ENCODE measurements at regions not wholly inside any gene's neighbourhood (a gene's known extent, or its start where the extent isn't known, plus 50 kb on each side); places are given as distances from the start of the nearest gene placed in this dataset.

DNA sequence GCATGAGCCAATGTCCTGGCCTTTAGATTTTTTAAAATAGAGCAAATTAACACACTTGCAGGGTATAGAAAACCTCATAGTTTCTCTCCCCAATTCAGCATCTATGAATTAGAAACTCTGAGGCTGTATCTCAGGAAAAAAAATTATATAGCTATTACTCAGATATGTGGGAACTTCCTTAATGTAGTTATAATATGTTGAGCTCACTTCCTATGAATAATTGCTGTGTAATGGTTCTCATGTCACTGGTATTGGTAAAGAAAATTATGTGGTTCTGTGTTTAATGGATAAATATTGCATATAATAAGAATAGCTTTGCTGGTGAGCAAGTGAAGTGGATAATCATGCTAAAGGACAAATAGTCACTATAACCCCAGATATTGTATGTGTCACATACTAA is 2019.8 kb downstream of the NCAM2 start:
- TF ChIP-seq, protein P1, sequence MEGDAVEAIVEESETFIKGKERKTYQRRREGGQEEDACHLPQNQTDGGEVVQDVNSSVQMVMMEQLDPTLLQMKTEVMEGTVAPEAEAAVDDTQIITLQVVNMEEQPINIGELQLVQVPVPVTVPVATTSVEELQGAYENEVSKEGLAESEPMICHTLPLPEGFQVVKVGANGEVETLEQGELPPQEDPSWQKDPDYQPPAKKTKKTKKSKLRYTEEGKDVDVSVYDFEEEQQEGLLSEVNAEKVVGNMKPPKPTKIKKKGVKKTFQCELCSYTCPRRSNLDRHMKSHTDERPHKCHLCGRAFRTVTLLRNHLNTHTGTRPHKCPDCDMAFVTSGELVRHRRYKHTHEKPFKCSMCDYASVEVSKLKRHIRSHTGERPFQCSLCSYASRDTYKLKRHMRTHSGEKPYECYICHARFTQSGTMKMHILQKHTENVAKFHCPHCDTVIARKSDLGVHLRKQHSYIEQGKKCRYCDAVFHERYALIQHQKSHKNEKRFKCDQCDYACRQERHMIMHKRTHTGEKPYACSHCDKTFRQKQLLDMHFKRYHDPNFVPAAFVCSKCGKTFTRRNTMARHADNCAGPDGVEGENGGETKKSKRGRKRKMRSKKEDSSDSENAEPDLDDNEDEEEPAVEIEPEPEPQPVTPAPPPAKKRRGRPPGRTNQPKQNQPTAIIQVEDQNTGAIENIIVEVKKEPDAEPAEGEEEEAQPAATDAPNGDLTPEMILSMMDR (IDR thresholded peaks at IDR 0.05), result no peak
- TF ChIP-seq EP300 (IDR thresholded peaks at IDR 0.05) (no peak), HOXA7 (CRISPR knock-in tag; IDR thresholded peaks at IDR 0.05) (no peak), RFX5 (IDR thresholded peaks at IDR 0.05) (no peak), FOXS1 (CRISPR knock-in tag; IDR thresholded peaks at IDR 0.05) (no peak), MYC (IDR thresholded peaks at IDR 0.05; ENCODE audit: borderline replicate concordance, low read length) (no peak)
- TF ChIP-seq, protein P2, sequence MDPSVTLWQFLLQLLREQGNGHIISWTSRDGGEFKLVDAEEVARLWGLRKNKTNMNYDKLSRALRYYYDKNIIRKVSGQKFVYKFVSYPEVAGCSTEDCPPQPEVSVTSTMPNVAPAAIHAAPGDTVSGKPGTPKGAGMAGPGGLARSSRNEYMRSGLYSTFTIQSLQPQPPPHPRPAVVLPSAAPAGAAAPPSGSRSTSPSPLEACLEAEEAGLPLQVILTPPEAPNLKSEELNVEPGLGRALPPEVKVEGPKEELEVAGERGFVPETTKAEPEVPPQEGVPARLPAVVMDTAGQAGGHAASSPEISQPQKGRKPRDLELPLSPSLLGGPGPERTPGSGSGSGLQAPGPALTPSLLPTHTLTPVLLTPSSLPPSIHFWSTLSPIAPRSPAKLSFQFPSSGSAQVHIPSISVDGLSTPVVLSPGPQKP (IDR thresholded peaks at IDR 0.05; ENCODE audit: low read depth, low read length), result no peak
